PC-9 (cell line): ENCODE measurements at regions not wholly inside any gene's neighbourhood (a gene's known extent, or its start where the extent isn't known, plus 50 kb on each side); places are given as distances from the start of the nearest gene placed in this dataset.

Experiments used
- EZH2 ChIP-seq: fragments of 200-600 bp; sonication (generic); IDR thresholded peaks from 2 replicates; pipeline ENCODE4 v1.8.0; 2017; ENCODE audit warnings: antibody characterized with exemption, low read depth
- TF ChIP-seq, protein P1 (sequence below): fragments of 200-600 bp; sonication (generic); conservative IDR thresholded peaks from 2 replicates; pipeline ENCODE4 v1.6.1; 2017; ENCODE audit warnings: mixed run types, antibody characterized with exemption, mild to moderate bottlenecking, moderate library complexity

GRCh38 chr1:191643060-191643459, 515.2 kb upstream of the RGS18 start:
- TF ChIP-seq EZH2 = no peak
- TF ChIP-seq, protein P1, sequence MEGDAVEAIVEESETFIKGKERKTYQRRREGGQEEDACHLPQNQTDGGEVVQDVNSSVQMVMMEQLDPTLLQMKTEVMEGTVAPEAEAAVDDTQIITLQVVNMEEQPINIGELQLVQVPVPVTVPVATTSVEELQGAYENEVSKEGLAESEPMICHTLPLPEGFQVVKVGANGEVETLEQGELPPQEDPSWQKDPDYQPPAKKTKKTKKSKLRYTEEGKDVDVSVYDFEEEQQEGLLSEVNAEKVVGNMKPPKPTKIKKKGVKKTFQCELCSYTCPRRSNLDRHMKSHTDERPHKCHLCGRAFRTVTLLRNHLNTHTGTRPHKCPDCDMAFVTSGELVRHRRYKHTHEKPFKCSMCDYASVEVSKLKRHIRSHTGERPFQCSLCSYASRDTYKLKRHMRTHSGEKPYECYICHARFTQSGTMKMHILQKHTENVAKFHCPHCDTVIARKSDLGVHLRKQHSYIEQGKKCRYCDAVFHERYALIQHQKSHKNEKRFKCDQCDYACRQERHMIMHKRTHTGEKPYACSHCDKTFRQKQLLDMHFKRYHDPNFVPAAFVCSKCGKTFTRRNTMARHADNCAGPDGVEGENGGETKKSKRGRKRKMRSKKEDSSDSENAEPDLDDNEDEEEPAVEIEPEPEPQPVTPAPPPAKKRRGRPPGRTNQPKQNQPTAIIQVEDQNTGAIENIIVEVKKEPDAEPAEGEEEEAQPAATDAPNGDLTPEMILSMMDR = no peak
